DND-41 (cell line): ENCODE measurements at regions not wholly inside any gene's neighbourhood (a gene's known extent, or its start where the extent isn't known, plus 50 kb on each side); places are given as distances from the start of the nearest gene placed in this dataset.

Source experiments
- ATAC-seq: fragments of 200-7000 bp; cut with Tn5 transposase; 3 replicates; pipeline ENCODE4 v1.9.1; 2021; ENCODE audit warnings: low read depth; ENCODE audit not compliant: insufficient read depth
- DNase-seq: peaks from one replicate; pipeline ENCODE4 v3.0.0-alpha.2; 2020
- H2AFZ ChIP-seq: 2 replicates; pipeline ENCODE4 v1.6.0; 2012; ENCODE audit warnings: low read depth, low read length
- H3K27ac ChIP-seq: 2 replicates; pipeline ENCODE4 v1.5.1; 2012; ENCODE audit warnings: low read length, inconsistent platforms
- H3K27me3 ChIP-seq: fragments of 200-600 bp; sonication (generic); 2 replicates; pipeline ENCODE4 v1.6.0; 2012; ENCODE audit warnings: low read length, mild to moderate bottlenecking, inconsistent platforms; ENCODE audit not compliant: insufficient read depth, poor library complexity
- H3K36me3 ChIP-seq: 2 replicates; pipeline ENCODE4 v1.5.1; 2012; ENCODE audit warnings: low read length, inconsistent platforms; ENCODE audit not compliant: insufficient read depth
- H3K4me1 ChIP-seq: 2 replicates; pipeline ENCODE4 v1.5.1; 2012; ENCODE audit warnings: mild to moderate bottlenecking, low read length; ENCODE audit not compliant: insufficient read depth
- H3K4me2 ChIP-seq: 2 replicates; pipeline ENCODE4 v1.6.0; 2012; ENCODE audit warnings: mild to moderate bottlenecking, moderate library complexity, low read length, inconsistent platforms; ENCODE audit not compliant: insufficient read depth
- H3K4me3 ChIP-seq, 2 experiments: fragments of 200-600 bp in 1 of 2; shearing (Covaris generic) in 1 of 2; 2 replicates each; pipeline ENCODE4 v1.5.1; 2012 to 2016; ENCODE audit warnings: inconsistent platforms in 2 of 2, low read length in 2 of 2, mild to moderate bottlenecking in 2 of 2, low read depth in 1 of 2, moderate library complexity in 1 of 2
- H3K79me2 ChIP-seq: 2 replicates; pipeline ENCODE4 v1.6.0; 2012; ENCODE audit warnings: low read length, inconsistent platforms; ENCODE audit not compliant: insufficient read depth
- H3K9ac ChIP-seq: 2 replicates; pipeline ENCODE4 v1.6.0; 2012; ENCODE audit warnings: low read depth, mild to moderate bottlenecking, inconsistent platforms, low read length, moderate library complexity
- H3K9me3 ChIP-seq: 2 replicates; pipeline ENCODE4 v1.5.1; 2012; ENCODE audit warnings: low read length, moderate library complexity, mild to moderate bottlenecking, inconsistent platforms; ENCODE audit not compliant: insufficient read depth, severe bottlenecking
- H4K20me1 ChIP-seq: 2 replicates; pipeline ENCODE4 v1.6.0; 2012; ENCODE audit warnings: low read length; ENCODE audit not compliant: insufficient read depth
- CTCF ChIP-seq: IDR thresholded peaks from 2 replicates; pipeline ENCODE4 v1.5.1; 2012; ENCODE audit warnings: borderline replicate concordance, low read length, moderate library complexity, mild to moderate bottlenecking; ENCODE audit not compliant: poor library complexity, severe bottlenecking; ENCODE audit errors: extremely low read depth
- EZH2 ChIP-seq: IDR thresholded peaks from 3 replicates; pipeline ENCODE4 v1.6.1; 2012; ENCODE audit warnings: borderline replicate concordance, low read depth, mild to moderate bottlenecking, moderate library complexity, low read length, inconsistent platforms; ENCODE audit not compliant: severe bottlenecking

GRCh38 chr11:79940974-79941735 lies 500.3 kb upstream of the TENM4 start:
- H4K20me1 ChIP-seq, result no peaks in the 10 kb centered on the region
- H2AFZ ChIP-seq, result no peak overlapping the region
- TF ChIP-seq CTCF, result no peak
- no peak overlapping the region for H3K4me3 ChIP-seq
- no peaks in the 10 kb centered on the region for H3K4me1 ChIP-seq
- no peaks in the 10 kb centered on the region for H3K79me2 ChIP-seq
- no peaks in the 10 kb centered on the region for H3K9me3 ChIP-seq
- no peak overlapping the region for H3K9ac ChIP-seq
- H3K27ac ChIP-seq, result no peak overlapping the region
- H3K27me3 ChIP-seq, result no peaks in the 10 kb centered on the region
- no peaks in the 10 kb centered on the region for H3K36me3 ChIP-seq
- DNase-seq (no peak), ATAC-seq (no peak)
- no peak overlapping the region for H3K4me2 ChIP-seq

- H3K9ac ChIP-seq, result no peak overlapping the region
- no peak overlapping the region for H3K4me3 ChIP-seq
- no peak overlapping the region for H3K27ac ChIP-seq
- DNase-seq (no peak), ATAC-seq (no peak)
- TF ChIP-seq EZH2 (no peak), CTCF (no peak)
- H3K4me1 ChIP-seq, result no peaks in the 10 kb centered on the region
- no peaks in the 10 kb centered on the region for H3K9me3 ChIP-seq
- H3K4me2 ChIP-seq, result no peak overlapping the region
- no peaks in the 10 kb centered on the region for H3K36me3 ChIP-seq
- no peaks in the 10 kb centered on the region for H3K27me3 ChIP-seq
- no peaks in the 10 kb centered on the region for H3K79me2 ChIP-seq
- no peaks in the 10 kb centered on the region for H4K20me1 ChIP-seq
- H2AFZ ChIP-seq, result no peak overlapping the region
Observed at GRCh38 chr11:79940165-79940564, 499.3 kb upstream of the TENM4 start.

GRCh38 chr11:79939111-79939510 lies 498.3 kb upstream of the TENM4 start:
- H3K36me3 ChIP-seq, result no peaks in the 10 kb centered on the region
- no peak overlapping the region for H3K4me3 ChIP-seq
- H3K79me2 ChIP-seq, result no peaks in the 10 kb centered on the region
- H3K4me1 ChIP-seq, result no peaks in the 10 kb centered on the region
- H4K20me1 ChIP-seq, result no peaks in the 10 kb centered on the region
- H3K27me3 ChIP-seq, result no peaks in the 10 kb centered on the region
- H2AFZ ChIP-seq, result no peak overlapping the region
- no peak for TF ChIP-seq CTCF
- TF ChIP-seq EZH2, result no peak
- no peak overlapping the region for H3K27ac ChIP-seq
- ATAC-seq (no peak), DNase-seq (no peak)
- no peaks in the 10 kb centered on the region for H3K9me3 ChIP-seq
- no peak overlapping the region for H3K9ac ChIP-seq
- H3K4me2 ChIP-seq, result no peak overlapping the region
